ENCODE measurements at regions not wholly inside any gene's neighbourhood (a gene's known extent, or its start where the extent isn't known, plus 50 kb on each side); places are given as distances from the start of the nearest gene placed in this dataset.

DNA sequence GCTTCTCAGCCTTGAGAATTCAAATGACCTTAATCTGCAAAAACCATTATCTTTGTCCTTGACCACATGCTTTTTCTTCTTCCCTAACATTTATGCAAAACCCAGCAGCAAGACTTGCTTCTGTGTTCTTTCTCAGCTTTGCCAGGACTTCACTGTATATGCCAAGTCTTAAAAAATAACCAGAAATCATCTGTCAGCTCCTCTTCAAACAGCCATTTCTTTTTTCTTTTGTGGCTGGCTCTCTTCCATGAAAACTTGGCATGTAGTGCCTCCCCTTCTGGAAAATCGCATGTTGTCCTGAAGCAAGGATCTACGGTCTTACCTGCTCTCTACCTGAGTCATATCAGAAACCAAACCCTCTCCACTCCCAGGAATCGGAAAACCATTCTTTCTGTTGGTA, 364.9 kb downstream of the RPS29 start:
- DNase-seq = no peak

DNA sequence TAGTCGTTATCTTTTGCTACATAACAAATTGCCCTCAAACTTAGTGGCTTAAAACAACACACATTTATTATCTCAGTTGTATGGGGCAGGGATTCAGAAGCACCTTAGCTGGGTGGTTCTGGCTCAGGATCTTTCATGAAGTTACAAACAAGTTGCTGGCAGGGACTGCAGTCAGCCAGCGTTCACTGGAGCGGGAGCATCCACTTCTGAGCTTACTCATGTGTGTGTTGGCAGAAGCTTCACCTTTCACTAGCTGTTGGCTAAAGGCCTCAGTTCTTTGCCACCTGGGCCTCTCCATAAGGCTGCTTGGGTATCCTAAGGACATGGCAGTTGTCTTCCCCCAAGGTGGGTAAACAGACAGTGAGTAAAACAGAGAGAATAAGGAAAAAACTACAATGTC, 365.7 kb downstream of the RPS29 start:
- no peak for DNase-seq

DNA sequence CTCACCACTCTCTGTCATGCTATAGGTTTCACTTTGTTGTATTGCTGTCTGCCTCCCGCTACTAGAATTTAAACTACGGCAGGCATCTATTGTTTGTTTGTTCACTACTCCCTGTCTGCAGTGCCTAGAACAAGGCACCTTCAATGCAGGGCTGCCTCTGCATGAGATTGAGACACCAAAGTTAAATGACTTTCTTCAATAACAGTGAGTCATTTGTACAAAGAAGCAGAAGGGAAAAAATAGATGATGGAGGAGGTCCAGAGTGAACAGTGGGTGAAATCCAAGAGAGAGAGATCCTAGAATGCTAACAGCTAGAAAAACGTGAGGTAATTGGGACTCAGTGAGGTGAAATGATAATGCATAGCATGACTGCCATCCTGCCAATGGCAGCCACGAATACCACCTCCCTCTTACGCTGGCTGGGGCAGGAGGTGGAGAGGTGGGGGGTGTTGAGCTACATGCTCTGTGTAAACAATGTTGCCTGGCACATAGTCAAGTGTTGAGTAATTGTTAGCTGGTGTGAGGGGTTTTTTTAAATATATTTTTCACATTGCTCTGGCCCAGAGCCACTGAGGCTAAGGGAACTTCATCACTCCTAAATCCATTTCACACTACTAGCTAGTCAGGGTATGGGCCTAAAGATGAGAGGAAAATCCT, 367.6 kb downstream of the RPS29 start:
- no peak for DNase-seq

DNA sequence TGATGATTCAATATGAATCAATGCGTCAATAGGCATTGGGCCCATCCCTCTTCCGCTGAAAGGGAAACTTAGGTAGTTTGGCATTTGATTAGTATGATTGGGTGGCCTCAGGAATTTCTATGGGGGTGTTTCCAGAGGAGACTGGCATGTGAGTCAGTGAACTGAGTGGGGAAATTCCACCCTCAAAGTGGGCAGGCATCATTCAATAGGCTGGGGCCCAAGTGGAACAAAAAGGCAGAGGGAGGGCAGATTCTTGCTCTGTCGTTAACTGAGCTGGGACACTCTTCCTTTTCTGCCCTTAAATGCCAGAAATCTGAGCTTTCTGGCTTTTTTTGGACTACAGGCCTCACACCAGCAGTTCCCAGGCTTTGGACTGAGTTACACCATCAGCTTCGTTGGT, 373.5 kb downstream of the RPS29 start:
- DNase-seq = no peak

DNA sequence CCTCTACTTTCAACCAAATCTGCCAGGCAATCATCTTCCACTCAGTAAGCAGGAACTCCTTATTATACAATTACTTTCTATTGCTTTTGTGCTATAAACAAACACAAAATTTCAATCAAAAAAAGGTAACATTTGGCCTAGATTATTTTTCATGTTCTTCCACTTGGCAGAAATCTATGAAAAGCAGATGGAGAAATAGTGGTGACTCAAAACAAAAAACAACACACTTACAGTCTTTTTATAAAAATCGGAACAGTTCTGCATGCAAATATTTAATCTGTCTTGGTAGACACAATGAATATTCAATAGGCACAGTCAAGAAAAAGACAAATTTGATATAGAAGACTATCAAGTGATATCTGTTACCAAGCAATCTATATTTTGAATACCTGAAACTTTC, 376.8 kb downstream of the RPS29 start:
- no peak for DNase-seq

DNA sequence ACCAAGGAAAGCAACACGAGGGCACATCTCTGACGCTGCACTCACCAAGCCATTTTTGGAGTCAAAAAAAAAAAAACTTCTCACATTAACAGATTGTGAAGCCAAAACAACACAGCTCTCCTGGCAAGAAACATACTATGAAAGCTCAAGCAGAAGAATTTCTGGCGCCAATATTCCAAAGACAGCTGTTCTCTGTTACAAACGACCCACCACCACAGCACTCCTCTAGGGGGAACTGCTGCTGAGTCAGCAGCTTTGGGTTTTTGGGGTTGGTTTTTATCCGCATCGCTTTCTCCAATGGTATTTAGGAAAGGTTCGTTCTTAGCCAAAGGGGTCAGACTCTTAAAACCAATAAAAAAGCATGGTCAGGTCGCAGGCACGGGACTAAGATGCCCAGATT, 379.4 kb downstream of the RPS29 start:
- DNase-seq = no peak

DNA sequence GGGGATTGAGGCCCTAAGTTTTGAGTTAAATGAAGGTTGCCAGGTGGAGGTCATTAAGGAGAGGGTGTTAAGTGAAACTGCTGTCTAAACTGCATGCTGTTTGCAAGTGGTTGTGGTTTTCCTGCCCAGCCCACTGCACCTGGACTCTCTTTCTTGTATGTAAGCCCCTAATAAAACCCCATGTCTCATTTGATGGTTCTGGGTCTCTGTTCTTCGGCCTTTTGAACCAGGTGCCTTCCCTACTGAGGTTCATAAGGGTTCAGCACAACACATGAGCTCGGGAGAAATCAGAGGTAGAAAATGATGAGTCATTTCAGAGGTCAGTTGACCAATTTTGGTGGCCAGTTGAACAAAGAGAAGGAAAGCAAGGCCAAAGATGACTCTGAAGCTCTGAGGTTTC, 382.5 kb downstream of the RPS29 start:
- no peak for DNase-seq

DNA sequence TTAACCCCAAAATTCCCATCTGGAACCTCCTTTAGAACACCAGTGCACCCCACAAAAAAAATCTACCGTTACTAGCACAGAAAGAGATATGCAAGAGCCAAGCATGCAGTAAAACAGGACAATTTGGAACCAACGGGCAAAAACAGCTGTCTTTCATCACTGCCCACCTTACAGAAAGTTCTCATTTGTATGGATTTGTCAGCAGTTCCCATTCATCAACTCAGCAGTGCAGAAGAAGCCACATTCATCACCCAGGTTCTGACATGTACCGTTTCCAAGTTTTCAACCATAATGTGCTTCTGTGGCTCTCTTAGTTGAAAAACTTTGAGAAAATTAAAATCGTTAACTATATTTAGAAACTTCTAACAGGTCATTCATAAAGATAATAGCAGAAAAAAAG, 387.0 kb downstream of the RPS29 start:
- DNase-seq = no peak

DNA sequence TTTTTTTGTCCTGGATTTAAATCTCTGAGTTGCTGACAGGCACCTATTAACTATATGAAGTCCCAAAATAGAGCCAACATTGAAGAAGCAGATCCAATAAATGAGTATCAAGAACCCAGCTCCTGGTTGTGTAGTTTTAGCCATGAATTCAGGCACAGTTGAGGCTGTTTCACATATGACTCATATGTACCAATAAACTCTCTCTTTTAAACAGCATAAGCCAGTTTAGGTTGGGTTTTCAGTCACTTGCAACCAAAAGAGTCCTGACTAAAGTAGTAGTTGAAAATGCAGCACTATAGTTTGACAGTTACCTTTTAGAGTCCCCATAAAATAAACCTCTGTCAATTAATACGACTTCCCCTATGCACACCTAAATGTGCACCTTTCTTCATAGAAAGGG, 389.9 kb downstream of the RPS29 start:
- DNase-seq = no peak

DNA sequence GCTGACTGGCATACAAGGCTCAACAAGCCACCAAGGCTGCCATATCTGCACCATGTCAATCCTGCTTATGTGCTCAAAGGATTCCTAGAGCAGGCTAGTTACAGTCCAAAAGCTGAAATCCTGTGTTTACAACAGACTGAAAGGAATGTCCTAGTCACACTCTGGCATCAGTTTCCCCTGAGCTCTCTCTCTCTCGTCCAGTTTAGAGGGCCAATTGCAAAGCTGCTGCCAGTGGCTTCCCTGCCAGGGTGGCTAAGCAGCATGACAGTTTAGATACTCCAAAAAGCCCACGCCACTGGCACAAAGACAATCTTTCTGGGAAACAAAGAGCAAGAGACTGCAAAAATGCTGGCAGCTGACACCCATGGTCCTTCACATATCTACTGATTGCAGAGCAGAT, 392.1 kb downstream of the RPS29 start:
- peak in 1 of 2 experiments; percentile 28 for DNase-seq

DNA sequence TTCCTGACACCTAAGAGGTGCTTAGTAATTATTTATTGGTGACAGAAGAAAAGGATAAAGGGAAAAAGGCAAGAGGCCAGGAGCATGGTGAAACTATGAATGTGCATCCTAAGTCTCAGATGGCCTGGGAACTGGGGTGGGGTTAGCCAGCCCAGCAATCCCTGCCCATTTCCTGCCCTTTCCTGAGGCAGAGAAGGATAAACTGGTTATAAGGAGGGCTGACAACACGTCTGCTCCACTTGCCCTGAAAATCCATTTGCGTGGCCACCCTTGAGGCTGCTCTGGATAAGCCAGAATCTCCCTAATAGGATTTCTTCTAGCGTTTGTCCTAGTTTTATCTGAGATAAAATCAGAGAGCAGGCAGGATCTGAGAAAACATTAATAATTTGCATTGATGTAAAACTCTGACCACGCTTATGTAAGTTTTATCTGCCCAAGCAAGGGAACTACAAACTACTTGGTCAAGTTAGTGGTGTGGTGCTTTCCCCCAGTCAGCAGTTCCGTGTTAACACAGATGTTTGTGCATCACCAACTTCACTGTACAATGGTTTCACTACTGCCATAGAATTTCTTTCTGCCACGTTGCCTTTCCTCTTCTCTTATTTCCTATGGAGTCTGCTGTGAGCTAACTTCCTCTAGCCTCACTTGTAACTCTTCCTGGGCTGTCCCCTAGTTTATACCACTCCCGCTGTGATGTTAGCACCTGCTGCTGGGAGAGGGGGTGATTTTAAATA, 392.7 kb downstream of the RPS29 start:
- no peak for DNase-seq

DNA sequence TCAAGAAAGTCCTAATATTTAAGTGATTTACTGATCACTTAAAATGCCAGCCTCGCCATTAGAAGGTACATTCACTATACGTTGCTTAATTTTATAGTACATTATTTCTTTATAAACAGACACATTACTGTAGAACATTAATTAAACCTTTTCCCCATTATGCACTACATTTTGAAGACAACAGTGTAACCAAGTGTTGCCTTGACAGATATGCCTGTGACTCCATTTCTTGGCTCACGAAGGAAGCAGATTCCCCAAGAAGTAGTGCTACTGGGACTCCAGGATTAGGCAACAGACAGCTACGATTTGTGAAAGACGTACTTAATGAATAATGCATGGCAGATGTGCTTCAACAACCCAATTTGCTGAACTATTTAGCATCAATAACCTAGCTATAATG, 394.8 kb downstream of the RPS29 start:
- no peak for DNase-seq

DNA sequence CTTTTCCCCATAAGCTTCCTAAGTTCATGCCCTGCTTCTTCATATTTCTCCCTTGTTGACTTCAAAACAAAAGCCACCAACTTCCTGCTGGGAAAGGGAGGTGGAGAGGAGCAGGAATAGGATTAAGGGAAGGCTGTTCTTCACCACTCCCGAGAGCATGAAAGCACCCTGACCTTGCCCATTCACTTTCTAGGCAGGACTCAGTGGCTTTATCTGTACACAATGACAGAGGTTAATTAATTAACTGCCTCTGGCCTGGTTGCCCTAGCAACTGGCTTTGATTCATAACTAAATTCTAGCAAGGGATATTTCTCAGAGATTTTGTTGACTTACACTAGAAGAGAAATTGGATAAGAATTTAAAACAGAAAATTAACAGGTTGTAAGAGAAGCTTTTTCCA, 396.8 kb downstream of the RPS29 start:
- no peak for DNase-seq

DNA sequence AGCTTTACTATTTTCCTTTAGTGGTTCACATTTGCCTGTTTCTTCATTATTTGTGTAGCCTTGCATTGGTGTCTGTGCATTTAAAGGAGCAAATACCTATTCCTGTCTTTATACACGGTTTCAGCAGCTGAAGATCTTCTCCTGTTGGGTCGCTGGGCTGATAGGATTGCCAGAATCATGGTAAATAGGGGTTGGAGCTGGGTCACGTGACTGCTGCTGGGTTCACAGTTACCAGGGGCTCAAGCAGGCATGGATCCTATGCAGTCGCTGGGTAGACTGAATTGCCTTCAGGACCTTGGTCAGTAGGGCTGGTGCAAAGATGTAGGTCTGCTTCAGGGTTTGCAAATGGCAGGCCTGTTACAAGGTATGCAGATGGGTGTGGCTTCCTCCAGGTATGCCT, 398.4 kb downstream of the RPS29 start:
- no peak for DNase-seq

DNA sequence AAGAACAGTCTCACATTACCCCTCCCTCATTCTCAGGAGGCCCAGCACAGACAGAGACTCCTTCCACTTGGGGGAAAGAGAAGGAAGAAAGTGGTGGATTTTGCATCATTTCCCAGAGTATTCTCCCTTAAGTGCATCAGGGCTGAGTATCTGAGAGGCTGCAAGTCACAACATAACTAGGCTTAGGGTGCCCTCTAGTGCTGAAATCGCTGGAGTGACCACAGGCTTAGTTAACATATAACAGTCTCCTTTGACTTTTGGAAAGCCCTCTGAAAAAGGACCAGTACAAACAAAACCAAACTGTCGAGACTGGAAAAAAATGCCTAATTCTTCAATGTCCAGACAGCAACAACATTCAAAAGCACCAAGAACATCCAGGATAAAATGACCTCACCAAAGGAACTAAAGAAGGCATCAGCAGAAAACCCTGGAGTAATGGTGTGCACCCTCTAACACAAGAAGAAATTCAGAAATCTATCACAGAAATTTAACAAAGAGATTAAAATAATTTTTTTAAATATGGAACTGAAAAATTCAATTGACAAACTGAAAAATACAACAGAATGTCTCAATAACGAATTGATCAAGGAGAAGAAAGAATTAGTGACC, 412.3 kb downstream of the RPS29 start:
- DNase-seq = peak; percentile 83 to 87

DNA sequence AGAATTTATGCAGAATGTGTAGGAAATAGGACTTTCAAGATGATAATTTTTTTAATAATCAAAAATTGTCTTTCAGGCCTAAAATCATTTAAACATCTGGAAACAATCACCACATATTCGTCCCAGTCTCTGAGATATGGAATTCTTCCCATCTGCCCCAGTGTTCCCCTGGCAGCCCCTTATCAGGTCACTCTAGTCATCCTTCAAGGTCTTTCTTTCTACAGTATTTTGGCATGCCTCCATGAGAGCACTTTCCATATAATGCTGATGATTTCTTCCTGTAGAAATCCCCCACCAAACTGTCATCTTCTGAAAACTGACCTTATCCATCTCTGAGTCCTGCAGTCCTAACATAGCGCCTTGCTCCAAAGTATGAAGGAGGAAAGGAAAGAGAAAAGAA, 422.1 kb downstream of the RPS29 start:
- DNase-seq = no peak

DNA sequence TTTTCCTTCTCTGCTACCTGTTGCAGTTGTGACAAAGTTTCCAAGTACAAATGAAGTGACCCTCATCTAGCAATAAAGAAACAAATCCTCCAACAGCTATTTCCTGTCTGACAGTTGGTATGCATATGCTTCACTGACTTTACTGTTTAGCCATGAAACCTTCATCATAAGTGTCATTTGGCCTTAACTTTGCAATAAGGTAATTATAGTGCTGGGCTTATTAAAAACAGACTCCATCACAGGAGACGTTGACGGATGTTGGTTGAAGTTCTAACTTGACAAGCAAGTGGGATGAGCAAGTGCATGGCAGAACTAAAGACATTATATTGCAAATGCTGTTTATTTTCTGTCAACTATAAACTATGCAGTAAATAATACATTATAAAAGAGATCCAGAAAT, 425.2 kb downstream of the RPS29 start:
- peak in 1 of 2 experiments; percentile 24 for DNase-seq

DNA sequence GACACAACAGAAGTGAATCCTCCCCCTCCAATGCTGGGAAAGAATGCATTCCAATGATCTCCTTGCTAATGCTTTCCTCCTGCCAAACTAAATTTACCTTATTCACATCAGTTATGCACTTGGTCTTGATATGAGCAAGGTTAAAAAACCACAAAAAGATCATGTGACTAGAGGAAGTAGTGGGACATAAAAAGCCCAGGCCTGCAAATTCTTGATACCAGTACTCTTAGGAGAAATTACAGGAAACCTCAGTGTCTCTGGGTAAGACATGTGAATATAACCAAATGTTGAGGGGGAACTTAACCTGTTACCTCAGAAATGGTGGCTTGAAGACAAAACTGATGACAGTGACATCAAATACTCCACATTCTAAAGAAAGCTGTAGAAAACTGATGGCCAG, 427.1 kb downstream of the RPS29 start:
- DNase-seq = no peak

DNA sequence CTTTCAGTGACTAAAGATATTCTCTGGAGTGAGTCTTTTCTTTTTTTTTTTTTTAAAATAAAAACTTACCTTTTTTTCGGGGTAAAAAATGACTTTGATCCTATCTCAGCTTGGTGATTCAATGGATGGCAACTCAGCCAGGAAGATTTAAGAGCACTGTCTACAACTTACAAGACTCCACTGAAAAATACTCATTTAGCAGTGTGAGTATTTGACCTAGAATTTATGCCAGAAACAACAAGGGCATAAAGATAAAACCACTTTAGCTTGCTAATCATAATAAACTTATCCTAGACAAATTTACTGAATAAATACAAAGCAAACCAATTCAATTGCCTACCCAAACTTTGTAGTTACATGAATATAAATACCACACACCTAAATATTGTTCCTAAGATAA, 446.6 kb downstream of the RPS29 start:
- no peak for DNase-seq

DNA sequence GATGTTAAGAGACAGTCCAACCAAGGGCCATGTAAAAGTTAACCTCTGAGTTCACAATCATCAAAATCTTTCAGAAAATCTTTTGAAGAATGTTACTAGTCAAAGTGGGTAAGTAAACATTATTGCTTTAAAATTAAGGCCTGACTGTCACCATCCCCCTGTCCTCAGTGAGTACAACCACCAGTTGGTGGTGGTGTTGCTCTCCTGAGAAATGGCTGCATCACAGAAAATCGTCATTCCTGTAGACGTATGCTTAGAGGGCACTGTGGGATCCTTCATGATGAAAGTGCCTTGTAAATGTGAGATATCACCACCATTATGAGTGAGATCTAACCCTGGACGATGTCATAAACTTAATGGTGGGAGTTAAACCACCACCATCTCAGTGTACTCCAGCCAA, 451.2 kb downstream of the RPS29 start:
- DNase-seq = peak; percentile 20 to 70

DNA sequence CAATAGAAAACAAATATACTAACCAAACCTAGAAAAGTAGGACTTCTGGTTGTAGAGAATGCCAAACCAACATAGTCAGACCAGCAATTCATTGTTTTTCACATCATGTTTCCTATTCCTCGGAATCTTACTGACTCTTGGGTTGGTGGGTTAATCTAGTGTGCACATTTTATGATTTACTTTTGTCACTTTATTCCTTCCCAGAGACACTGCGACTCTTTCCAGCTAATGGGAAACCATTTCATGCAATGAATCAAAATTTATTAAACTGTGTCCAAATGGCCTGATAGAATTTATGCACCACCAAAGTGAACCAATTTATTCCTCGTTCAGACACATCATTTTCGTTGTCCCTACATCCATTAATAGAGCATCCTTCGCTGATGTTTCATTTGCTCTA, 464.9 kb downstream of the RPS29 start:
- no peak for DNase-seq

DNA sequence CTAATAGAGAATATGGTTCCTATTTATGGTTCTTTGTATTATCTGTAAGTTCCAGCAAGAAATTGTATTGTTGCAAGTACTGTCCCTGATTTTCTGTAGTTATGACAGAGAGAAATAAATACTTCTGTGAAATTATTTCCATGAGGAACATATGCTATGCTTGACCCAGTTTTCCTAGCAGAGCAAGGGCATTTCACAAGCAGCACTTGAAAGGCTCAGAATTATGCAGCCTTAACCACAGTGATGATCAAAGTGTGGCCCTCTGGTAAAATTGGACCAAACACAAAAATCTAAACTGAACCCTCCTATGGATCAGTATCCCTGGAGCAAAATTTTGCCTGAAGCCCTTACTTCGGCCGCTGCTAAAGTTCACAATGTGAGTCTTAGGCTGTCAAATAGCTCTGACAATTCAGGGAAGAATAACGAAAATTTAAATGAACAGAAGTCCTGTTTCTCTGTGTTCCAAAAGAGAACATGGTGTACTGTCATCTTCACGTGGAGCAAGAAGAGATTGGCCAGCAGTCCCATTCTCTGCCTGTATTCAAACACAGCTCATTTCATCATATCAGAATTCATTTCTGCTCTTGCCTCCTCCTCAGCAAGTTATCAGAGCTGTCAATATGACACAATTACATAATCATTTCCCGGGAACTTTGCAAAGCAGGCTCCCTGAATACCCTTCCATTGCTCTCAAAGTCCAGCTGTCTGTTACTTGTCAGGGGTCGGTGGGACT, 471.9 kb downstream of the RPS29 start:
- DNase-seq = no peak

DNA sequence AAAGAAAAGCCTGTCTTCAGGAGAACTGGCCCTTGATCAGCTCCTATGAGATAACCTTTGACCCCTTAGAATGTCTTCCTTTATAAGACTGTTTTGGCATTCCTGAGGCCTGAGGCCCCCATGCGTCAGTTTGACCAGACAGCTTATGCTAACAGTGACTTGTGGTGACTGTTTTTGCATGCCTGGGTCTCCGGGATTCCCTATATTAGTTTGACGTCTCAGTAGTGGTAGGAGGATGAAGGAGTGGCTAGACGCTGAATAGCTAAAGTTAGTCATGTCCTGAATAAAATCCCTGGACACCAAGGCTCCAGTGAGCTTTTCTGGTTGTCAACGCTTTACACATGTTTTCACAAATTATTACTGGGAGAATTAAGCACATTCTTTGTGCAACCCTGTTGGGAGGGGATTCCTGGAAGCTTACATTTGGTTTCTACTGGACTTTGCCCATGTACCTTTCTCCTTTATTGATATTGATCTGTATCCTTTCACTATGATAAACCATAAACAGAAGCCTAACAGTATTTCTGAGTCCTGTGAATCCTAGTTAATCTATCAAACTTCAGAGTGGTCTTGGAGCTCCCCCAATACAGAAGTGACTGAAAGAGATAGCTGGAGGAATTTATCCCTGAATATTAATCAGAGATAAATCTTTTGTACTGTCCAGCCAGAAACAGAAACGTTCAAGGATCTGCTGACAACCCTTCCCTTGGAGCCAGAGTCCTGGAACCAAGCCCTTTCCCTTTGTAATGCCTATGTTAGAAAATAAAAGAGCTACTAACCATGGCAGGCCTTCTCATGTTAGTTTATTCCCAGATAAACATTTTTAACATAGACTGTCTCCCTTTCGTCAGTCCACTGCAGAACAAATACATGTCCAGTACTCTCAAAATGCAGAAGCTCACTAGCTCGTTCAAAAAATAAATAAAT, 479.2 kb downstream of the RPS29 start:
- no peak for DNase-seq

Data from NCI-H524 (cell line).